A549 (cell line): ENCODE measurements at regions not wholly inside any gene's neighbourhood (a gene's known extent, or its start where the extent isn't known, plus 50 kb on each side); places are given as distances from the start of the nearest gene placed in this dataset.
A peak's percentile ranks its signal among the peaks of the same experiment; 100 is the strongest.

ENCODE experiments used
- ATAC-seq, 2 experiments: fragments of 200-7000 bp in 1 of 2; fragments of >200 bp in 1 of 2; cut with Nextera tagmentation in 1 of 2; cut with Tn5 transposase in 1 of 2; 3 replicates each; pipeline versions ENCODE4 v1.8.0 to v1.9.1; 2018 to 2020; ENCODE audit warnings: mild to moderate bottlenecking in 1 of 2, moderate library complexity in 1 of 2
- CTCF ChIA-PET: fragments of 300-600 bp; sonication (Branson Sonifier 250); formaldehyde crosslinking; extraction: SDS; loops from one replicate; lab custom pipeline; 2021; ENCODE audit warnings: antibody characterized with exemption, inconsistent platforms; lab: Yijun Ruan, JAX
- POLR2A ChIA-PET: fragments of 350-600 bp; formaldehyde crosslinking; extraction: SDS; loops from one replicate; lab custom pipeline; 2021; ENCODE audit warnings: antibody characterized with exemption, inconsistent platforms; lab: Yijun Ruan, JAX
- DNase-seq, 2 experiments: peaks; one replicate each; pipeline versions ENCODE4 v3.0.0 to v3.0.0-alpha.2; 2011 to 2016; ENCODE audit warnings: low read depth in 1 of 2, low spot score in 1 of 2
- FAIRE-seq: peaks from 2 replicates; lab custom pipeline; 2011; peaks lifted over from hg19 to GRCh38; lab: Jason Lieb, UNC
- H3K27ac ChIP-seq, 2 experiments: fragments of >200 bp; sonication (Bioruptor Twin); formaldehyde crosslinking; 3 replicates each; pipeline ENCODE4 v1.5.1; 2016 to 2017
- H3K4me1 ChIP-seq: fragments of >200 bp; sonication (Bioruptor Twin); formaldehyde crosslinking; 3 replicates; pipeline ENCODE4 v1.6.1; 2016
- H3K4me2 ChIP-seq: fragments of >200 bp; sonication (Bioruptor Twin); formaldehyde crosslinking; 3 replicates; pipeline ENCODE4 v1.6.1; 2016
- H3K4me3 ChIP-seq: fragments of >200 bp; sonication (Bioruptor Twin); formaldehyde crosslinking; 3 replicates; pipeline ENCODE4 v1.5.1; 2016
- H3K9me3 ChIP-seq: fragments of >200 bp; sonication (Bioruptor Twin); formaldehyde crosslinking; 3 replicates; pipeline ENCODE4 v1.6.1; 2016
- BHLHE40 ChIP-seq: IDR thresholded peaks from 2 replicates; pipeline ENCODE4 v1.6.1; 2012; ENCODE audit warnings: low read depth, low read length, inconsistent platforms
- CBX2 ChIP-seq: fragments of 200-600 bp; sonication (generic); IDR thresholded peaks from 2 replicates; pipeline ENCODE4 v1.6.1; 2016; ENCODE audit warnings: low read depth, mild to moderate bottlenecking, borderline replicate concordance
- CBX8 ChIP-seq: fragments of 200-600 bp; sonication (generic); IDR thresholded peaks from 2 replicates; pipeline ENCODE4 v1.6.1; 2016
- E2F6 ChIP-seq: IDR thresholded peaks from 2 replicates; pipeline ENCODE4 v1.6.1; 2012; ENCODE audit warnings: low read depth, borderline replicate concordance
- ELK1 ChIP-seq: fragments of 150-350 bp; IDR thresholded peaks from 2 replicates; pipeline ENCODE4 v1.6.1; 2014; ENCODE audit warnings: low read depth, mild to moderate bottlenecking, low read length
- EP300 ChIP-seq, 2 experiments: fragments of >200 bp; sonication (Bioruptor Twin); formaldehyde crosslinking; IDR thresholded peaks; 2 replicates in 1 of 2; 3 replicates in 1 of 2; pipeline ENCODE4 v1.6.1; 2016 to 2017
- HEYL ChIP-seq: fragments of 250-450 bp; sonication (Bioruptor Pico); IDR thresholded peaks from 2 replicates; pipeline ENCODE4 v1.8.0; 2021; ENCODE audit warnings: mild to moderate bottlenecking, moderate library complexity
- HOXA7 ChIP-seq: fragments of 250-450 bp; sonication (Bioruptor Pico); IDR thresholded peaks from 2 replicates; pipeline ENCODE4 v1.5.0; 2020; ENCODE audit warnings: mild to moderate bottlenecking, moderate library complexity
- JUNB ChIP-seq: fragments of >200 bp; sonication (Bioruptor Twin); formaldehyde crosslinking; IDR thresholded peaks from 2 replicates; pipeline ENCODE4 v1.6.1; 2016
- KDM1A ChIP-seq: fragments of 200-600 bp; sonication (generic); IDR thresholded peaks from 2 replicates; pipeline ENCODE4 v1.6.1; 2016; ENCODE audit warnings: low read depth, mild to moderate bottlenecking
- NPAS2 ChIP-seq: fragments of 250-450 bp; sonication (Bioruptor Pico); IDR thresholded peaks from 2 replicates; pipeline ENCODE4 v1.8.0; 2022; ENCODE audit warnings: mild to moderate bottlenecking, moderate library complexity, borderline replicate concordance
- POLR2A ChIP-seq: IDR thresholded peaks from 2 replicates; pipeline ENCODE4 v1.6.1; 2012; ENCODE audit warnings: mild to moderate bottlenecking, low read length
- POLR2AphosphoS2 ChIP-seq: conservative IDR thresholded peaks from 2 replicates; pipeline ENCODE4 v1.6.1; 2012; ENCODE audit warnings: low read length, improper control_type of control experiment, inconsistent platforms
- RCOR1 ChIP-seq: fragments of 150-350 bp; IDR thresholded peaks from 2 replicates; pipeline ENCODE4 v1.6.1; 2014; ENCODE audit warnings: antibody characterized with exemption, low read length, low read depth
- RFX5 ChIP-seq: fragments of 450-650 bp; IDR thresholded peaks from 2 replicates; pipeline ENCODE4 v1.7.1; 2014; ENCODE audit warnings: antibody characterized with exemption, mild to moderate bottlenecking, moderate library complexity
- SMC3 ChIP-seq: fragments of >200 bp; sonication (Bioruptor Twin); formaldehyde crosslinking; IDR thresholded peaks from 3 replicates; pipeline ENCODE4 v1.6.1; 2018; ENCODE audit warnings: inconsistent platforms
- ZC3H11A ChIP-seq: fragments of 450-650 bp; IDR thresholded peaks from 2 replicates; pipeline ENCODE4 v1.6.1; 2014; ENCODE audit warnings: antibody characterized with exemption, mild to moderate bottlenecking
- ZFP36 ChIP-seq: fragments of 450-650 bp; IDR thresholded peaks from 2 replicates; pipeline ENCODE4 v1.6.1; 2014; ENCODE audit warnings: borderline replicate concordance; ENCODE audit not compliant: partially characterized antibody
- WGBS: methylation state at CpG from one replicate; pipeline ENCODE4 v1.1.6; 2017; ENCODE audit errors: missing lambda C conversion rate; 5-methylcytosine and 5-hydroxymethylcytosine counted together
- TF ChIP-seq, protein P1 (sequence below): fragments of 450-650 bp; IDR thresholded peaks from 2 replicates; pipeline ENCODE4 v1.6.1; 2014; ENCODE audit warnings: antibody characterized with exemption
- TF ChIP-seq, protein P2 (sequence below): IDR thresholded peaks from 2 replicates; pipeline ENCODE4 v1.6.1; 2012

DNA sequence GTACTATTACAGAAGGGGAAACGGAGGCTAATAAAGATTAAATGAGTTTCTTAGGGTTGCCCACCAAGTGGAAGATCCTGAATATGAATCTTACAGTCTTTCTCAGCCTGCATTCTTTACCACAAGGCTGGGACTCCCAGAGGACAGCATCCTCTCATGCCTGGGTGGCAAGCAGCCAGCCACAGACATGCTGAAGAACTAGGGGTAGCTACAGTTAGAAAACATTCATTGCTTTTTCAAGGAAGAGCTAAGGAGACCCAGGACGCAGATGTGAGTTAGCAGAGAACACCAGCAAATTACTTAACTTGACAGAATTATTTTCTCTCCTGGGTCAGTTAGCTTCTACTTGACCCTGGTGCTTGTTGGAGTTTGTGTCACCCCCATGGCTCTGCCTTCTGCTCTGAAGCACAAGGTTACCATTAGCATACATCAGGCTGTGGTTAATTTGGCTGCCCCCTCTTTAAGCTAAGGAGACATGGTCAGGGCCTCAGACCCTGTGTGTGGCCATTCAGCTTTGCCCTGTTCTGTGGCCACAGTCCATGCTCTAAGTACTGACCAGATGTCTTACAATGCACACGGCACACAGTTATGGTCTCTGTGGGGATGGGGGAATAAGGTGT is 132.3 kb upstream of the TNP1 start:
- TF ChIP-seq SMC3 (no peak), E2F6 (no peak), ZC3H11A (no peak), HOXA7 (no peak)
- POLR2A ChIA-PET: no interaction called here
- CTCF ChIA-PET: interaction anchor here (1.2 kb wide), 1 partner anchor 10 kb away, joined by 3 read pairs; no protein-coding TSS in a partner anchor
- DNase-seq (no peak), ATAC-seq (no peak), FAIRE-seq (no peak)
- Histone ChIP-seq H3K4me1 (no peaks in the 10 kb centered on the region), H3K4me2 (no peak overlapping the region), H3K4me3 (no peak overlapping the region), H3K27ac (no peak overlapping the region), H3K9me3 (peaks cover 10% of the 10 kb centered on the region; the same call in 1 of the 3 replicates)
- WGBS: 25% methylated on average over 3 of the region's 3 CpGs

- no peak for TF ChIP-seq CBX8
- no peak for TF ChIP-seq RCOR1
- TF ChIP-seq E2F6: no peak
- no peak for TF ChIP-seq KDM1A
- TF ChIP-seq BHLHE40: no peak
- no peak for TF ChIP-seq POLR2A
- ATAC-seq (no peak), DNase-seq (no peak)
Measured at GRCh38 chr2:216991563-216991962, 131.7 kb upstream of the TNP1 start.

GRCh38 chr2:216989340-216990129 is 129.7 kb upstream of the TNP1 start:
- Histone ChIP-seq H3K4me1 (no peaks in the 10 kb centered on the region), H3K9me3 (peaks cover 10% of the 10 kb centered on the region; the same call in 1 of the 3 replicates), H3K4me3 (no peak overlapping the region), H3K4me2 (no peak overlapping the region)
- ChIA-PET POLR2A (no interaction called here), CTCF (no interaction called here)
- 28% methylated on average over 5 of the region's 5 CpGs for WGBS
- FAIRE-seq (no peak), ATAC-seq (peak in 1 of 2 experiments; percentile 41; a peak in 1 of 6 replicates)
- TF ChIP-seq HEYL (CRISPR knock-in tag): no peak
- no peak for TF ChIP-seq RCOR1
- no peak for TF ChIP-seq NPAS2 (CRISPR knock-in tag)
- TF ChIP-seq, protein P1, sequence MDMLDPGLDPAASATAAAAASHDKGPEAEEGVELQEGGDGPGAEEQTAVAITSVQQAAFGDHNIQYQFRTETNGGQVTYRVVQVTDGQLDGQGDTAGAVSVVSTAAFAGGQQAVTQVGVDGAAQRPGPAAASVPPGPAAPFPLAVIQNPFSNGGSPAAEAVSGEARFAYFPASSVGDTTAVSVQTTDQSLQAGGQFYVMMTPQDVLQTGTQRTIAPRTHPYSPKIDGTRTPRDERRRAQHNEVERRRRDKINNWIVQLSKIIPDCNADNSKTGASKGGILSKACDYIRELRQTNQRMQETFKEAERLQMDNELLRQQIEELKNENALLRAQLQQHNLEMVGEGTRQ: no peak
- no peak for TF ChIP-seq EP300 (IDR thresholded peaks at IDR 0.05)
- no peak for TF ChIP-seq JUNB
- TF ChIP-seq ZC3H11A: no peak
- no peak for TF ChIP-seq CBX2
- no peak for TF ChIP-seq ELK1
- TF ChIP-seq E2F6: no peak
- TF ChIP-seq POLR2AphosphoS2: no peak
- no peak for TF ChIP-seq ZFP36
- TF ChIP-seq, protein P2, sequence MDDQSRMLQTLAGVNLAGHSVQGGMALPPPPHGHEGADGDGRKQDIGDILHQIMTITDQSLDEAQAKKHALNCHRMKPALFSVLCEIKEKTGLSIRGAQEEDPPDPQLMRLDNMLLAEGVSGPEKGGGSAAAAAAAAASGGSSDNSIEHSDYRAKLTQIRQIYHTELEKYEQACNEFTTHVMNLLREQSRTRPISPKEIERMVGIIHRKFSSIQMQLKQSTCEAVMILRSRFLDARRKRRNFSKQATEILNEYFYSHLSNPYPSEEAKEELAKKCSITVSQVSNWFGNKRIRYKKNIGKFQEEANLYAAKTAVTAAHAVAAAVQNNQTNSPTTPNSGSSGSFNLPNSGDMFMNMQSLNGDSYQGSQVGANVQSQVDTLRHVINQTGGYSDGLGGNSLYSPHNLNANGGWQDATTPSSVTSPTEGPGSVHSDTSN: no peak
- TF ChIP-seq RFX5: no peak
- no peak for TF ChIP-seq POLR2A
- TF ChIP-seq, all 56 proteins: peak for 0
- no peak overlapping the region for H3K27ac ChIP-seq
- peak in 1 of 2 experiments; percentile 11 for DNase-seq

More at GRCh38 chr2:216991563-216991962, 131.7 kb upstream of the TNP1 start:
- no peak overlapping the region for H3K4me2 ChIP-seq
- H3K4me1 ChIP-seq: no peaks in the 10 kb centered on the region
- ChIA-PET CTCF (no interaction called here), POLR2A (no interaction called here)
- 0% methylated on average over 1 of the region's 1 CpG for WGBS
- H3K4me3 ChIP-seq: no peak overlapping the region
- no peak for FAIRE-seq
- H3K27ac ChIP-seq: no peak overlapping the region
- H3K9me3 ChIP-seq: peaks cover 10% of the 10 kb centered on the region; the same call in 1 of the 3 replicates
